ENCODE measurements at regions not wholly inside any gene's neighbourhood (a gene's known extent, or its start where the extent isn't known, plus 50 kb on each side); places are given as distances from the start of the nearest gene placed in this dataset.
A peak's percentile ranks its signal among the peaks of the same experiment; 100 is the strongest.

DNA sequence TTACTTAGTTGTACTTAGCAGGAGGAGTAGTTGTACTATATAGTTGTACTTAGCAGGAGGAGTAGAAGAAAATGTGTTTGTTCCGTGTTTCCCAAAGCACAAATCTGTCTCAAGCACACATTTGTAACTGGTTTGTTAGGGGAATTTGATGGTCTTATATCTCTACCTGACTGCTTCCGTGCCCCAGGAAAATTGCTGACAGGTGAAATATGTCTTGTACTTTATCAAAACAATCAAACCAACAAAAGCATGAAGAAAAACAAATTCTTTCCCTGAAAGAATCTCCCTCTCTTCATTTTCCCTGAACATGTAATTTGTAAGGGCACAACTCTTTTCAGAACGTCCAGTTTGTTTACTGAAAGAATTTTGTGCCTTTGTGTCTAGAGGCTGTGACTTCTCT is 106.6 kb upstream of the RGS17 start:
- DNase-seq (ENCODE audit: low read depth, low spot score) (no peak), FAIRE-seq (no peak)
- no peaks in the 10 kb centered on the region for H3K36me3 ChIP-seq (ENCODE audit: control insufficient read depth in 2 of 2, extremely low read depth in 1 of 2, insufficient read depth in 2 of 2, low read length in 2 of 2)
- no peak overlapping the region for H2AFZ ChIP-seq (ENCODE audit: control insufficient read depth, low read length)
- H3K4me2 ChIP-seq (ENCODE audit: control insufficient read depth, extremely low read depth, insufficient read depth, low read depth, low read length): no peak overlapping the region
- no peak for TF ChIP-seq EZH2 (IDR thresholded peaks at IDR 0.05; ENCODE audit: low read length)
- TF ChIP-seq, protein P1, sequence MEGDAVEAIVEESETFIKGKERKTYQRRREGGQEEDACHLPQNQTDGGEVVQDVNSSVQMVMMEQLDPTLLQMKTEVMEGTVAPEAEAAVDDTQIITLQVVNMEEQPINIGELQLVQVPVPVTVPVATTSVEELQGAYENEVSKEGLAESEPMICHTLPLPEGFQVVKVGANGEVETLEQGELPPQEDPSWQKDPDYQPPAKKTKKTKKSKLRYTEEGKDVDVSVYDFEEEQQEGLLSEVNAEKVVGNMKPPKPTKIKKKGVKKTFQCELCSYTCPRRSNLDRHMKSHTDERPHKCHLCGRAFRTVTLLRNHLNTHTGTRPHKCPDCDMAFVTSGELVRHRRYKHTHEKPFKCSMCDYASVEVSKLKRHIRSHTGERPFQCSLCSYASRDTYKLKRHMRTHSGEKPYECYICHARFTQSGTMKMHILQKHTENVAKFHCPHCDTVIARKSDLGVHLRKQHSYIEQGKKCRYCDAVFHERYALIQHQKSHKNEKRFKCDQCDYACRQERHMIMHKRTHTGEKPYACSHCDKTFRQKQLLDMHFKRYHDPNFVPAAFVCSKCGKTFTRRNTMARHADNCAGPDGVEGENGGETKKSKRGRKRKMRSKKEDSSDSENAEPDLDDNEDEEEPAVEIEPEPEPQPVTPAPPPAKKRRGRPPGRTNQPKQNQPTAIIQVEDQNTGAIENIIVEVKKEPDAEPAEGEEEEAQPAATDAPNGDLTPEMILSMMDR (optimal IDR thresholded peaks at IDR 0.05 in 1 of 3, IDR thresholded peaks at IDR 0.05 in 1 of 3, conservative IDR thresholded peaks at IDR 0.05 in 1 of 3; ENCODE audit: extremely low read depth in 1 of 3, insufficient read depth in 2 of 3, low read length in 3 of 3): no peak
- no peak overlapping the region for H3K27ac ChIP-seq (ENCODE audit: control insufficient read depth, insufficient read depth, low read length)
- H3K9me3 ChIP-seq (ENCODE audit: control insufficient read depth, low read depth, low read length): no peaks in the 10 kb centered on the region
- H3K4me1 ChIP-seq (ENCODE audit: control insufficient read depth, extremely low read depth, insufficient read depth, low read length): no peaks in the 10 kb centered on the region
- H3K4me3 ChIP-seq (ENCODE audit: control insufficient read depth in 2 of 3, extremely low read depth in 1 of 3, insufficient read depth in 2 of 3, low read depth in 1 of 3, low read length in 3 of 3): no peak overlapping the region
- no peaks in the 10 kb centered on the region for H3K27me3 ChIP-seq (ENCODE audit: control insufficient read depth, extremely low read depth, insufficient read depth, low read length)
- no peaks in the 10 kb centered on the region for H3K79me2 ChIP-seq (ENCODE audit: control insufficient read depth, insufficient read depth, low read length)
- no peaks in the 10 kb centered on the region for H3K9me1 ChIP-seq (ENCODE audit: control insufficient read depth, extremely low read depth, insufficient read depth, low read length)
- no peak overlapping the region for H3K9ac ChIP-seq (ENCODE audit: control insufficient read depth, extremely low read depth, insufficient read depth, low read length)
- H4K20me1 ChIP-seq (ENCODE audit: control insufficient read depth, extremely low read depth, insufficient read depth, low read length): no peaks in the 10 kb centered on the region
- dilution Hi-C loops (cut with MboI; ENCODE audit: extremely low pct_ligation_motif_present, low sequenced_read_pairs): no loop called here

- Histone ChIP-seq H3K4me3 (ENCODE audit: control insufficient read depth in 2 of 3, extremely low read depth in 1 of 3, insufficient read depth in 2 of 3, low read depth in 1 of 3, low read length in 3 of 3) (no peak overlapping the region), H3K9ac (ENCODE audit: control insufficient read depth, extremely low read depth, insufficient read depth, low read length) (no peak overlapping the region), H3K4me2 (ENCODE audit: control insufficient read depth, extremely low read depth, insufficient read depth, low read depth, low read length) (no peak overlapping the region), H4K20me1 (ENCODE audit: control insufficient read depth, extremely low read depth, insufficient read depth, low read length) (no peaks in the 10 kb centered on the region), H3K79me2 (ENCODE audit: control insufficient read depth, insufficient read depth, low read length) (no peaks in the 10 kb centered on the region), H3K27ac (ENCODE audit: control insufficient read depth, insufficient read depth, low read length) (no peak overlapping the region), H3K27me3 (ENCODE audit: control insufficient read depth, extremely low read depth, insufficient read depth, low read length) (no peaks in the 10 kb centered on the region), H2AFZ (ENCODE audit: control insufficient read depth, low read length) (no peak overlapping the region), H3K36me3 (ENCODE audit: control insufficient read depth in 2 of 2, extremely low read depth in 1 of 2, insufficient read depth in 2 of 2, low read length in 2 of 2) (no peaks in the 10 kb centered on the region), H3K9me3 (ENCODE audit: control insufficient read depth, low read depth, low read length) (no peaks in the 10 kb centered on the region), H3K4me1 (ENCODE audit: control insufficient read depth, extremely low read depth, insufficient read depth, low read length) (no peaks in the 10 kb centered on the region), H3K9me1 (ENCODE audit: control insufficient read depth, extremely low read depth, insufficient read depth, low read length) (no peaks in the 10 kb centered on the region)
- FAIRE-seq (no peak), DNase-seq (ENCODE audit: low read depth, low spot score) (peak; percentile 0)
- TF ChIP-seq EZH2 (IDR thresholded peaks at IDR 0.05; ENCODE audit: low read length): no peak
- TF ChIP-seq, protein P1 (optimal IDR thresholded peaks at IDR 0.05 in 1 of 3, IDR thresholded peaks at IDR 0.05 in 1 of 3, conservative IDR thresholded peaks at IDR 0.05 in 1 of 3; ENCODE audit: extremely low read depth in 1 of 3, insufficient read depth in 2 of 3, low read length in 3 of 3): peak; percentile 89 to 95 (median 91)
- dilution Hi-C loops (cut with MboI; ENCODE audit: extremely low pct_ligation_motif_present, low sequenced_read_pairs): no loop called here
Observed at GRCh38 chr6:153231048-153231646, 100.1 kb upstream of the RGS17 start.

Data from keratinocyte (primary cell).